C4-2B (cell line): ENCODE measurements at regions not wholly inside any gene's neighbourhood (a gene's known extent, or its start where the extent isn't known, plus 50 kb on each side); places are given as distances from the start of the nearest gene placed in this dataset.
"Not testable (repeated sequence)": the region's sequence is repeated elsewhere in the genome, so short reads cannot be mapped to it uniquely, and the experiment has no call there.

ENCODE experiments used
- H3K27ac ChIP-seq: fragments of 450-650 bp; 2 replicates; pipeline ENCODE4 v1.5.1; 2017
- CTCF ChIP-seq: fragments of 450-650 bp; conservative IDR thresholded peaks from 2 replicates; pipeline ENCODE4 v1.5.1; 2017; ENCODE audit warnings: mild to moderate bottlenecking
- ZFX ChIP-seq: fragments of 450-650 bp; IDR thresholded peaks from 2 replicates; pipeline ENCODE4 v1.6.1; 2017

- no peak overlapping the region for H3K27ac ChIP-seq
- TF ChIP-seq ZFX: no peak
- TF ChIP-seq CTCF: no peak
Measured at GRCh38 chr4:163732473-163732872, 238.0 kb downstream of the TMA16 start.

GRCh38 chr4:163736876-163737275 is 242.4 kb downstream of the TMA16 start:
- no peak overlapping the region for H3K27ac ChIP-seq
- TF ChIP-seq ZFX (no peak), CTCF (no peak)

GRCh38 chr4:163737846-163738245 is 243.4 kb downstream of the TMA16 start:
- H3K27ac ChIP-seq: not testable (repeated sequence)

- TF ChIP-seq ZFX (no peak), CTCF (no peak)
- H3K27ac ChIP-seq: no peak overlapping the region
Measured at GRCh38 chr4:163738521-163738920, 244.0 kb downstream of the TMA16 start.

- no peak for TF ChIP-seq CTCF
- TF ChIP-seq ZFX: no peak
- no peak overlapping the region for H3K27ac ChIP-seq
Measured at GRCh38 chr4:163744861-163745260, 250.4 kb downstream of the TMA16 start.

GRCh38 chr4:163747293-163747692 is 252.8 kb downstream of the TMA16 start:
- TF ChIP-seq CTCF: no peak
- no peak for TF ChIP-seq ZFX
- H3K27ac ChIP-seq: no peak overlapping the region

- TF ChIP-seq CTCF (no peak), ZFX (no peak)
- no peak overlapping the region for H3K27ac ChIP-seq
Measured at GRCh38 chr4:163747886-163748285, 253.4 kb downstream of the TMA16 start.

- TF ChIP-seq CTCF (no peak), ZFX (no peak)
- H3K27ac ChIP-seq: no peak overlapping the region
Measured at GRCh38 chr4:163748449-163748848, 254.0 kb downstream of the TMA16 start.
